ENCODE measurements at regions not wholly inside any gene's neighbourhood (a gene's known extent, or its start where the extent isn't known, plus 50 kb on each side); places are given as distances from the start of the nearest gene placed in this dataset.

GRCh38 chr18:6602365-6602764 lies 127.2 kb upstream of the ARHGAP28 start (continued):
- TF ChIP-seq CHD7 (IDR thresholded peaks at IDR 0.05; ENCODE audit: insufficient replicate concordance, low read length) (no peak), CHD1 (IDR thresholded peaks at IDR 0.05; ENCODE audit: low read depth, low read length) (no peak), MAX (IDR thresholded peaks at IDR 0.05) (no peak)
